ENCODE measurements at regions not wholly inside any gene's neighbourhood (a gene's known extent, or its start where the extent isn't known, plus 50 kb on each side); places are given as distances from the start of the nearest gene placed in this dataset.
A peak's percentile ranks its signal among the peaks of the same experiment; 100 is the strongest.

GRCh38 chr6:153621491-153621890, 417.5 kb upstream of the OPRM1 start:
- no peak for DNase-seq

- DNase-seq, result no peak
These were observed 418.0 kb upstream of the OPRM1 start for GRCh38 chr6:153621070-153621469.

- DNase-seq, result no peak
These were observed 420.4 kb upstream of the OPRM1 start for GRCh38 chr6:153618371-153619322.

GRCh38 chr6:153616506-153616905, 422.5 kb upstream of the OPRM1 start:
- no peak for DNase-seq

GRCh38 chr6:153613719-153614455, 425.2 kb upstream of the OPRM1 start:
- no peak for DNase-seq

- DNase-seq, result no peak
These were observed 436.6 kb upstream of the OPRM1 start for GRCh38 chr6:153602401-153602800.

- no peak for DNase-seq
These were observed 439.1 kb upstream of the OPRM1 start for GRCh38 chr6:153599901-153600300.

- no peak for DNase-seq
These were observed 443.1 kb upstream of the OPRM1 start for GRCh38 chr6:153595903-153596302.

GRCh38 chr6:153594871-153595270, 444.2 kb upstream of the OPRM1 start:
- no peak for DNase-seq

GRCh38 chr6:153591159-153591558, 447.9 kb upstream of the OPRM1 start:
- no peak for DNase-seq

- DNase-seq, result no peak
These were observed 448.6 kb upstream of the OPRM1 start for GRCh38 chr6:153590411-153590810.

- DNase-seq, result no peak
These were observed 450.7 kb upstream of the OPRM1 start for GRCh38 chr6:153588330-153588729.

- DNase-seq, result no peak
These were observed 452.6 kb upstream of the RGS17 start for GRCh38 chr6:153583685-153584084.

GRCh38 chr6:153580776-153581175, 449.7 kb upstream of the RGS17 start:
- no peak for DNase-seq

- no peak for DNase-seq
These were observed 444.4 kb upstream of the RGS17 start for GRCh38 chr6:153575528-153575927.

GRCh38 chr6:153574231-153574630, 443.1 kb upstream of the RGS17 start:
- no peak for DNase-seq

GRCh38 chr6:153572371-153572770, 441.3 kb upstream of the RGS17 start:
- no peak for DNase-seq

GRCh38 chr6:153568628-153569027, 437.5 kb upstream of the RGS17 start:
- DNase-seq, result no peak

- no peak for DNase-seq
These were observed 433.7 kb upstream of the RGS17 start for GRCh38 chr6:153564803-153565202.

GRCh38 chr6:153563001-153563400, 431.9 kb upstream of the RGS17 start:
- no peak for DNase-seq

- DNase-seq, result peak; percentile 8
These were observed 422.5 kb upstream of the RGS17 start for GRCh38 chr6:153553627-153554026.

- DNase-seq, result no peak
These were observed 408.5 kb upstream of the RGS17 start for GRCh38 chr6:153539602-153540001.

- DNase-seq, result no peak
These were observed 407.4 kb upstream of the RGS17 start for GRCh38 chr6:153538491-153538890.

- no peak for DNase-seq
These were observed 406.3 kb upstream of the RGS17 start for GRCh38 chr6:153537422-153537821.
